Tibial nerve (tissue), 3 donors: ENCODE measurements at regions not wholly inside any gene's neighbourhood (a gene's known extent, or its start where the extent isn't known, plus 50 kb on each side); places are given as distances from the start of the nearest gene placed in this dataset.

ENCODE experiments used
- CTCF ChIP-seq, 5 experiments: fragments of 200-600 bp in 3 of 5; fragments of 450-650 bp in 2 of 5; sonication (generic) in 3 of 5; IDR thresholded peaks; one replicate each; pipeline ENCODE4 v1.5.1; 2016 to 2019; ENCODE audit warnings: antibody characterized with exemption in 5 of 5, mild to moderate bottlenecking in 3 of 5, moderate library complexity in 2 of 5
- POLR2A ChIP-seq, 2 donors: fragments of 450-650 bp; IDR thresholded peaks; one replicate each; pipeline ENCODE4 v1.6.1; 2017; ENCODE audit warnings: antibody characterized with exemption in 2 of 2, mild to moderate bottlenecking in 2 of 2, moderate library complexity in 2 of 2

- TF ChIP-seq CTCF (IDR thresholded peaks at IDR 0.05) = no peak
- no peak for TF ChIP-seq POLR2A (IDR thresholded peaks at IDR 0.05)
These were observed 223.1 kb downstream of the RBM43 start for GRCh38 chr2:151038516-151038915.
